IMR-90 (cell line): ENCODE measurements at regions not wholly inside any gene's neighbourhood (a gene's known extent, or its start where the extent isn't known, plus 50 kb on each side); places are given as distances from the start of the nearest gene placed in this dataset.

Source experiments
- ATAC-seq: fragments of 200-7000 bp; cut with Tn5 transposase; 2 replicates; pipeline ENCODE4 v1.9.1; 2020; ENCODE audit warnings: low read depth, mild to moderate bottlenecking, moderate library complexity
- BruUV-seq: library from RNA; stranded (reverse); fragments of 400-500 nt; replicated peaks from 2 replicates; lab custom pipeline; 2021; lab: Mats Ljungman, UMichigan
- CTCF ChIA-PET: fragments of 300-600 bp; formaldehyde crosslinking; extraction: SDS; loops from one replicate; lab custom pipeline; 2021; ENCODE audit warnings: antibody characterized with exemption; lab: Yijun Ruan, JAX
- POLR2A ChIA-PET: fragments of 300-600 bp; sonication (Branson Sonifier 250); formaldehyde crosslinking; loops from one replicate; lab custom pipeline; 2022; ENCODE audit warnings: antibody characterized with exemption; ENCODE audit not compliant: unreplicated experiment; lab: Charles Lee
- DNase-seq: peaks from one replicate; pipeline ENCODE4 v3.0.0; 2013
- H2AFZ ChIP-seq: replicated peaks from 2 replicates; pipeline ENCODE3; 2013; ENCODE audit warnings: low read length, mild to moderate bottlenecking; ENCODE audit not compliant: poor library complexity
- H2AK5ac ChIP-seq: 2 replicates; pipeline ENCODE4 v1.6.1; 2013; ENCODE audit warnings: low read depth, low read length, inconsistent platforms
- H2AK9ac ChIP-seq: replicated peaks from 2 replicates; pipeline ENCODE3; 2013; ENCODE audit warnings: mild to moderate bottlenecking, low read depth, low read length, moderate library complexity; ENCODE audit not compliant: poor library complexity
- H2BK120ac ChIP-seq: 2 replicates; pipeline ENCODE4 v1.6.1; 2013; ENCODE audit warnings: low read depth, low read length, inconsistent platforms
- H2BK15ac ChIP-seq: 3 replicates; pipeline ENCODE4 v1.6.1; 2013; ENCODE audit warnings: low read depth, low read length, inconsistent platforms
- H2BK20ac ChIP-seq: 2 replicates; pipeline ENCODE4 v1.6.1; 2013; ENCODE audit warnings: low read depth, mild to moderate bottlenecking, inconsistent platforms, low read length, moderate library complexity
- H2BK5ac ChIP-seq: 2 replicates; pipeline ENCODE4 v1.6.1; 2013; ENCODE audit warnings: mild to moderate bottlenecking, low read depth, low read length, inconsistent platforms; ENCODE audit not compliant: poor library complexity, severe bottlenecking
- H3K14ac ChIP-seq: replicated peaks from 2 replicates; pipeline ENCODE4 v1.6.1; 2013; ENCODE audit warnings: low read depth, low read length, inconsistent platforms
- H3K18ac ChIP-seq: 2 replicates; pipeline ENCODE4 v1.6.1; 2013; ENCODE audit warnings: low read depth, low read length, control low read depth
- H3K23ac ChIP-seq: 2 replicates; pipeline ENCODE4 v1.6.1; 2013; ENCODE audit warnings: low read depth, low read length, inconsistent platforms
- H3K27ac ChIP-seq: 2 replicates; pipeline ENCODE4 v1.5.1; 2013; ENCODE audit warnings: mild to moderate bottlenecking, control low read depth, low read length; ENCODE audit not compliant: insufficient read depth
- H3K27me3 ChIP-seq: 2 replicates; pipeline ENCODE4 v1.6.1; 2013; ENCODE audit warnings: low read length; ENCODE audit not compliant: control insufficient read depth, insufficient read depth
- H3K36me3 ChIP-seq: 2 replicates; pipeline ENCODE4 v1.6.1; 2013; ENCODE audit warnings: low read length, mixed read lengths; ENCODE audit not compliant: control insufficient read depth, insufficient read depth
- H3K4ac ChIP-seq: 2 replicates; pipeline ENCODE4 v1.6.1; 2013; ENCODE audit warnings: low read depth, low read length, inconsistent platforms
- H3K4me1 ChIP-seq: 2 replicates; pipeline ENCODE4 v1.6.1; 2013; ENCODE audit warnings: low read length, mixed read lengths; ENCODE audit not compliant: control insufficient read depth, insufficient read depth
- H3K4me2 ChIP-seq: 2 replicates; pipeline ENCODE4 v1.6.1; 2013; ENCODE audit warnings: low read depth, mild to moderate bottlenecking, control low read depth, low read length, moderate library complexity
- H3K4me3 ChIP-seq: 2 replicates; pipeline ENCODE4 v1.5.1; 2013; ENCODE audit warnings: low read depth, mild to moderate bottlenecking, control low read depth, low read length, moderate library complexity; ENCODE audit not compliant: insufficient read depth
- H3K56ac ChIP-seq: 2 replicates; pipeline ENCODE4 v1.6.1; 2013; ENCODE audit warnings: low read length, inconsistent platforms; ENCODE audit not compliant: insufficient read depth; ENCODE audit errors: extremely low read depth
- H3K79me1 ChIP-seq, 2 experiments: 2 replicates each; pipeline ENCODE4 v1.6.1; 2013; ENCODE audit warnings: low read length in 2 of 2, inconsistent platforms in 1 of 2, low read depth in 1 of 2
- H3K9ac ChIP-seq: 2 replicates; pipeline ENCODE4 v1.6.1; 2013; ENCODE audit warnings: low read depth, low read length, control low read depth
- H3K9me1 ChIP-seq: 2 replicates; pipeline ENCODE4 v1.6.1; 2013; ENCODE audit warnings: low read length, inconsistent platforms; ENCODE audit not compliant: insufficient read depth
- H3K9me3 ChIP-seq: 2 replicates; pipeline ENCODE4 v1.6.1; 2013; ENCODE audit warnings: low read length; ENCODE audit not compliant: control insufficient read depth, insufficient read depth
- H4K20me1 ChIP-seq: 2 replicates; pipeline ENCODE4 v1.6.1; 2013; ENCODE audit warnings: low read length, inconsistent platforms; ENCODE audit not compliant: insufficient read depth
- H4K5ac ChIP-seq: 2 replicates; pipeline ENCODE4 v1.6.1; 2013; ENCODE audit warnings: mild to moderate bottlenecking, low read depth, low read length, control low read depth
- H4K8ac ChIP-seq, 2 experiments: 2 replicates each; pipeline ENCODE4 v1.6.1; 2013; ENCODE audit warnings: low read depth in 2 of 2, low read length in 2 of 2, control low read depth in 1 of 2, inconsistent platforms in 1 of 2
- H4K91ac ChIP-seq: 2 replicates; pipeline ENCODE4 v1.6.1; 2013; ENCODE audit warnings: low read depth, low read length, inconsistent platforms; ENCODE audit not compliant: insufficient read depth
- BHLHE40 ChIP-seq: fragments of 150-350 bp; IDR thresholded peaks from 2 replicates; pipeline ENCODE4 v1.6.1; 2016; ENCODE audit warnings: mild to moderate bottlenecking, low read depth, low read length
- CEBPB ChIP-seq: IDR thresholded peaks from 2 replicates; pipeline ENCODE4 v1.6.1; 2012; ENCODE audit warnings: low read depth, low read length, improper control_type of control experiment
- CHD1 ChIP-seq: IDR thresholded peaks from 2 replicates; pipeline ENCODE4 v1.6.1; 2012; ENCODE audit warnings: low read depth, low read length, improper control_type of control experiment
- FOS ChIP-seq: fragments of 150-350 bp; IDR thresholded peaks from 2 replicates; pipeline ENCODE4 v1.6.1; 2016; ENCODE audit warnings: low read depth, low read length
- MAFK ChIP-seq: IDR thresholded peaks from 2 replicates; pipeline ENCODE4 v1.6.1; 2012; ENCODE audit warnings: low read depth, low read length, improper control_type of control experiment
- MAZ ChIP-seq: IDR thresholded peaks from 2 replicates; pipeline ENCODE4 v1.6.1; 2012; ENCODE audit warnings: low read depth, mild to moderate bottlenecking, low read length, improper control_type of control experiment, moderate library complexity, borderline replicate concordance
- MXI1 ChIP-seq: IDR thresholded peaks from 2 replicates; pipeline ENCODE4 v1.6.1; 2012; ENCODE audit warnings: low read depth, mild to moderate bottlenecking, low read length, moderate library complexity, borderline replicate concordance
- NFE2L2 ChIP-seq: fragments of 150-350 bp; IDR thresholded peaks from 2 replicates; pipeline ENCODE4 v1.6.1; 2016; ENCODE audit warnings: low read depth, mild to moderate bottlenecking, low read length
- RAD21 ChIP-seq: IDR thresholded peaks from 2 replicates; pipeline ENCODE4 v1.6.1; 2012; ENCODE audit warnings: low read length, improper control_type of control experiment
- RCOR1 ChIP-seq: IDR thresholded peaks from 2 replicates; pipeline ENCODE4 v1.6.1; 2012; ENCODE audit warnings: mild to moderate bottlenecking, low read length, improper control_type of control experiment; ENCODE audit not compliant: insufficient replicate concordance
- SMC3 ChIP-seq: fragments of 150-350 bp; IDR thresholded peaks from 2 replicates; pipeline ENCODE4 v1.6.1; 2016; ENCODE audit warnings: low read depth, mild to moderate bottlenecking, antibody characterized with exemption, low read length, moderate library complexity
- WGBS, 2 experiments: methylation state at CpG; one replicate each; pipeline versions ENCODE4 v1.1.5 to v1.1.7; 2013; ENCODE audit warnings: missing lambda C conversion rate in 2 of 2; ENCODE audit not compliant: insufficient read length in 1 of 2; ENCODE audit errors: extremely low coverage in 2 of 2; 5-methylcytosine and 5-hydroxymethylcytosine counted together
- dilution Hi-C: fragments of 300-500 bp; cut with HindIII; formaldehyde crosslinking; loops from one replicate; pipeline ENCODE4 v1.14.3; 2018; ENCODE audit warnings: low sequenced_read_pairs; ENCODE audit not compliant: unreplicated experiment
- in situ Hi-C: fragments of 300-500 bp; cut with MboI; formaldehyde crosslinking; loops from 3 replicates; pipeline ENCODE4 v1.14.3; 2019; ENCODE audit warnings: low sequenced_read_pairs, inconsistent platforms, mixed read lengths
- intact Hi-C: fragments of 100-400 bp; cut with micrococcal nuclease; formaldehyde crosslinking; loops from 2 replicates; pipeline ENCODE4 v1.10.0; 2022
- TF ChIP-seq, protein P1 (sequence below): conservative IDR thresholded peaks from 2 replicates; pipeline ENCODE4 v1.5.1; 2012; ENCODE audit warnings: mild to moderate bottlenecking, low read depth, low read length, improper control_type of control experiment

DNA sequence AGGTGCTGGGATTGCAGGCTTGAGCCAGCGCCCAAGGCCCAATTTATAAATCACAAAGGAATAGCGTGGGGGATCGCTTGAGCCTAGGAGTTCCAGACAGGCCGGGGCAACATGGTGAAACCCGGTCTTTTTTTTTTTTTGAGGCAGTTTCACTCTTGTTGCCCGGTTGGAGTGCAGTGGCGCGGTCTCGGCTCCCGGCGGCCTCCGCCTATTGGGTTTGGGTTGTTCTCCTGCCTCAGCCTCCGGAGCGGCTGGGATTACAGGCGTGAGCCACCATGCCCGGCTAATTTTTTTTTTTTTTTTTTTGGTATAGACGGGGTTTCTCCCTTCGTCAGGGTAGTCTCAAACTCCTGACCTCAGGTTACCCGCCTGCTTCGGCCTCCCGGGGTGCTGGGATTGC is 65.0 kb downstream of the GOLGA6L7 start:
- Histone ChIP-seq H3K56ac (no peak overlapping the region), H3K18ac (no peak overlapping the region), H2AFZ (no peak overlapping the region), H3K4me2 (no peak overlapping the region), H4K91ac (no peak overlapping the region), H4K20me1 (no peaks in the 10 kb centered on the region), H3K23ac (no peak overlapping the region), H3K79me1 (no peaks in the 10 kb centered on the region), H3K9ac (no peak overlapping the region), H3K9me1 (no peaks in the 10 kb centered on the region), H3K27me3 (peaks cover 2% of the 10 kb centered on the region), H2BK120ac (no peak overlapping the region), H2AK5ac (no peak overlapping the region), H3K27ac (no peak overlapping the region), H2BK20ac (no peak overlapping the region), H2BK5ac (no peak overlapping the region), H4K5ac (no peak overlapping the region), H3K4me3 (no peak overlapping the region), H3K4ac (no peak overlapping the region), H3K4me1 (no peaks in the 10 kb centered on the region), H2AK9ac (no peak overlapping the region), H3K9me3 (no peaks in the 10 kb centered on the region), H2BK15ac (no peak overlapping the region), H3K14ac (no peak overlapping the region), H4K8ac (no peak overlapping the region), H3K36me3 (no peaks in the 10 kb centered on the region)
- DNase-seq (no peak), ATAC-seq (no peak)
- ChIA-PET POLR2A (no interaction called here), CTCF (no interaction called here)
- no TSS peak for BruUV-seq
- in situ Hi-C loops, result no loop called here
- TF ChIP-seq NFE2L2 (no peak), SMC3 (no peak), RCOR1 (no peak), FOS (no peak), CHD1 (no peak), BHLHE40 (no peak), MXI1 (no peak), RAD21 (no peak), MAFK (no peak), CEBPB (no peak), MAZ (no peak)
- TF ChIP-seq, protein P1, sequence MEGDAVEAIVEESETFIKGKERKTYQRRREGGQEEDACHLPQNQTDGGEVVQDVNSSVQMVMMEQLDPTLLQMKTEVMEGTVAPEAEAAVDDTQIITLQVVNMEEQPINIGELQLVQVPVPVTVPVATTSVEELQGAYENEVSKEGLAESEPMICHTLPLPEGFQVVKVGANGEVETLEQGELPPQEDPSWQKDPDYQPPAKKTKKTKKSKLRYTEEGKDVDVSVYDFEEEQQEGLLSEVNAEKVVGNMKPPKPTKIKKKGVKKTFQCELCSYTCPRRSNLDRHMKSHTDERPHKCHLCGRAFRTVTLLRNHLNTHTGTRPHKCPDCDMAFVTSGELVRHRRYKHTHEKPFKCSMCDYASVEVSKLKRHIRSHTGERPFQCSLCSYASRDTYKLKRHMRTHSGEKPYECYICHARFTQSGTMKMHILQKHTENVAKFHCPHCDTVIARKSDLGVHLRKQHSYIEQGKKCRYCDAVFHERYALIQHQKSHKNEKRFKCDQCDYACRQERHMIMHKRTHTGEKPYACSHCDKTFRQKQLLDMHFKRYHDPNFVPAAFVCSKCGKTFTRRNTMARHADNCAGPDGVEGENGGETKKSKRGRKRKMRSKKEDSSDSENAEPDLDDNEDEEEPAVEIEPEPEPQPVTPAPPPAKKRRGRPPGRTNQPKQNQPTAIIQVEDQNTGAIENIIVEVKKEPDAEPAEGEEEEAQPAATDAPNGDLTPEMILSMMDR, result no peak
- dilution Hi-C loops, result no loop called here
- 80% methylated on average over 1 of the region's 21 CpGs; no CpG with 5 or more reads in 1 of the 2 experiments for WGBS, 2 experiments
- intact Hi-C loops, result no loop called here
